Left cardiac atrium (tissue), 4 donors: ENCODE measurements at regions not wholly inside any gene's neighbourhood (a gene's known extent, or its start where the extent isn't known, plus 50 kb on each side); places are given as distances from the start of the nearest gene placed in this dataset.
"Not testable (repeated sequence)": the region's sequence is repeated elsewhere in the genome, so short reads cannot be mapped to it uniquely, and the experiment has no call there.

Experiments used
- ATAC-seq, 2 donors: fragments of 200-7000 bp; cut with Tn5 transposase; one replicate each; pipeline ENCODE4 v1.9.1; 2020; ENCODE audit warnings: mild to moderate bottlenecking in 2 of 2, moderate library complexity in 2 of 2
- DNase-seq: peaks from one replicate; pipeline ENCODE4 v3.0.0-alpha.2; 2020
- intact Hi-C, 2 donors: fragments of 100-400 bp; cut with DNase I; formaldehyde crosslinking; loops; one replicate each; pipeline versions ENCODE4 v1.14.1 to v1.15.1; 2022 to 2023
- donor health status: DM: no; HTN: yes; CAD: no.
- donor health status: DM: no; HTN: yes; CAD: no; lungs with severe emphysema.
- donor health status: DM: yes; HTN: yes; CAD: no.
- donor health status: Dilated cardiomyopathy.

GRCh38 chr2:240369801-240370585, 65.5 kb upstream of the GPC1 start:
- ATAC-seq (peak; percentile 85 to 86), DNase-seq (peak; percentile 81)
- intact Hi-C loops, result loop anchor here in 1 of 2 donors (5.0 kb wide), 1 partner anchor 118 kb away; no protein-coding TSS in a partner anchor

- DNase-seq, result no peak
- intact Hi-C loops, result loop anchor here in 1 of 2 donors (5.0 kb wide), 1 partner anchor 119 kb away; no protein-coding TSS in a partner anchor
Observed at GRCh38 chr2:240371129-240372000, 64.1 kb upstream of the GPC1 start.

DNA sequence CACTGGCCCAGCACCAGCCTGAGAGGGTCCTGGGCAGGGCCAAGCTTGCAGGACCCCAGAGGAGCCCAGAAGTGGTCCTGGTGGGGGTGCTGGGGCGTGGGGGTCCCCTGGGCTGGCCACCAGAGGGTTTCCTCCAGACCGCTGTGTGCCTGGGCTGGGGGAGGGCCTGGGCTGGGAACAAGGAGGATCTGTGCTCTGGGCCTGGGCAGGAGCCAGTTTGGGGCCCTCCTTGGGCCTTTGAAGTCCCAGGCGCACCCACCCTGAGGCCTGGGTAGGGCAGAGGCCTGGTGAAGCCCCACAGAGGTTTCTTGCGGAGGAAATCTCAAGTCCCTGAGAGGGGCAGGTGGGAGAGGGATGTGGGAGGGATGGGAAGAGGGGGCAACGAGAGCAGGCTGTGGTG, 63.4 kb upstream of the GPC1 start:
- DNase-seq (no peak), ATAC-seq (no peak)
- intact Hi-C loops, result loop anchor here in 1 of 2 donors (5.0 kb wide), 1 partner anchor 120 kb away; no protein-coding TSS in a partner anchor

More at GRCh38 chr2:240371129-240372000, 64.1 kb upstream of the GPC1 start:
- no peak for ATAC-seq

DNA sequence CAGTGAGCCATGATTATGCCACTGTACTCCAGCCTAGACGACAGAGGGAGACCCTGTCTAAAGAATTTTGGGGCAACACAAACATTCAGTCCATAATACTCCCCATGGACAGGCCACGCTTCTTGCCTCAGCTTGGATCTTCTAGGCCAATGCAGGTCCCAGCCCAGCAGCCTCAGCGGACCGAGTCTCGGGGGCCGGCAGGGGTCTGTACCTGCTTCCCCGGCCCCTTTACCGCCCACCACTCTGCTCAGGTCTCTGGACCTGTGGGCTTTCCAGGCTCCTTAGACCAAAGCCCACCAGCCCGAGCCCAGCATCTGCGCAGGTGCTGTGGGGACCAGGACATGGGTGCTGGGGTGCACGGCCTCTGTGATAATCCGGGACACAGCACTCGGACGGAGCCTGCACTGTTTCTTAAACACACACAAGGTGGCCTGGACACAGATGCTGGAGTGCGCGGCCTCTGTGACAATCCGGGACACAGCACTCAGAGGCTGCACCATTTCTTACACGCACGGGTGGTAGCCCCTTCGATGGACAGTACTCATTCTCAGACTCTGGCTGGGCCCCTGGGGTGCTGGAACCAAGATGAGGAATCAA, 62.1 kb upstream of the GPC1 start:
- intact Hi-C loops, result loop anchor here in 1 of 2 donors (5.0 kb wide), 1 partner anchor 121 kb away; no protein-coding TSS in a partner anchor
- ATAC-seq (no peak), DNase-seq (no peak)

DNA sequence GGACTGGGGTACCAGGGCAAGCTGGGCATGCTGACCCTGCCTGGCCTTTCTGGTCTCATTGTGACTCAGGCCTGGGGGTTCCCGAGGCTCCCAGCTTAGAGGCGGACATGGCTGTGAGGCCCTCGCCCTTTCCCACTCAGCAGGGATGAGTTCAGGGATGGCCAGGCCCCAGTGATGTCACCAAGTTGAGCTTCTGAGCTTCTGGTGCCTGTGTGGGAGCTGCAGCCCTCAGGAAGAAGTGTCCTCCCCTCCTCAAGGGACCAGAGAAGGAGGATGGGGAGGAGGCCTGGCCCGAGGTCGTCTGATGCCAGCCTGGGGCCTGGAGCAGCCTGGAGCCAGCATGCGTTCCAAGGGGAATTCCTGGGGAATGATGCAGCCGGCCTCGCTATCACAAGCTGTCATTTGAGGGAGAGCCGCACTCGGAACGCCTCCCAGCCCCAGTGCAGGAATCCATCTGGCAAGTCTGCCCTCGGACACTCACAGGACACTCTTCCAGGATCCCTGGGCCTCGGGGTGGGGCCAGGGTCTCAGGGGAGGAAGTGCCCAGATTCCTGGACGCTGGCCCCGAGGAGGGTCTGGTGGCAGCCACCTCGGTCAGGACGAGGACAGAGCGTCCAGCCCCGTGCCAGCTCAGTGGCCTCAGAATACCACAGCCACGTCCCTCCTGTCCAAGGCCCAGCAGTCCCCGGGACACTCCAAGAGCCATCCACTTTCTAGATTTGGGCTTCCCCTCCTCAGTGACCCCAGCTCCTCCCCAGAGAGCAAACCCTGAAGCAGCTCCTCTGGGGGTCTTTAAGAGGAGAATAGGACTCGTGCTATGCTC, 61.2 kb upstream of the GPC1 start:
- intact Hi-C loops, result loop anchor here in 1 of 2 donors (5.0 kb wide), 1 partner anchor 122 kb away; no protein-coding TSS in a partner anchor
- ATAC-seq (peak; percentile 67 to 82), DNase-seq (peak; percentile 80)

DNA sequence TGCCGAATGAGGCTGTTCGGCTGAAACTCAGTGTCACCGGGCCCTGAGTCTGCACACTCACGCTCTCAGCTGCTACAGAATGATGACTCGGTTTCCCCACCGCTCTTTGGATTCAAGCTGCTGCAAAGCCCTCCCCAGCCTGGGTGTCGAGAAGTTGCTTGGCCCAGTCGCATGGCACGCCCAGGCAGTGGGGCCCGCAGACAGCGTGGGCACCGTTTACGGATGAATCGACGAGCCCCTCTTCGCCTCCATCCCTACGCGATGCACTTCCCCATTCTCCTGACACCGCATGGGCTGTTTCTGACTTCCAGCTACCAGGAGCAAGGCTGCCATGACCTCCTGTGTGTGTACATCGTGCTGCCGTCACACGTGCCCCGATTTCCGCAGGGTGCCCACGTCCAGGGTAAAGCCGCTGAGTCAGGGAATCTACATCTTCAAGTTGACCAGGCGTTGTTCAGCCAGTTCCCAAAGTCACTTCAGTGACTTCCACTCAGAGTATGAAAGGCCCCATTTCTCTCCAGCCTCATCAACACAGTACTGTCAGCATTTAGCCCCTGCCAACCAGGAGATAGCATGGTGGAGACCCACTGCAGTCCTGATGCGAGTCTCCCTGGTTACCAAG, 60.3 kb upstream of the GPC1 start:
- no peak for ATAC-seq
- DNase-seq, result no peak
- intact Hi-C loops, result no loop called here

- ATAC-seq (no peak), DNase-seq (no peak)
- intact Hi-C loops, result no loop called here
Observed at GRCh38 chr2:240376739-240377138, 58.7 kb upstream of the GPC1 start.

GRCh38 chr2:240377366-240377765, 58.1 kb upstream of the GPC1 start:
- intact Hi-C loops, result no loop called here
- ATAC-seq, result no peak
- no peak for DNase-seq

GRCh38 chr2:240379089-240379636, 56.3 kb upstream of the GPC1 start:
- intact Hi-C loops, result no loop called here

DNA sequence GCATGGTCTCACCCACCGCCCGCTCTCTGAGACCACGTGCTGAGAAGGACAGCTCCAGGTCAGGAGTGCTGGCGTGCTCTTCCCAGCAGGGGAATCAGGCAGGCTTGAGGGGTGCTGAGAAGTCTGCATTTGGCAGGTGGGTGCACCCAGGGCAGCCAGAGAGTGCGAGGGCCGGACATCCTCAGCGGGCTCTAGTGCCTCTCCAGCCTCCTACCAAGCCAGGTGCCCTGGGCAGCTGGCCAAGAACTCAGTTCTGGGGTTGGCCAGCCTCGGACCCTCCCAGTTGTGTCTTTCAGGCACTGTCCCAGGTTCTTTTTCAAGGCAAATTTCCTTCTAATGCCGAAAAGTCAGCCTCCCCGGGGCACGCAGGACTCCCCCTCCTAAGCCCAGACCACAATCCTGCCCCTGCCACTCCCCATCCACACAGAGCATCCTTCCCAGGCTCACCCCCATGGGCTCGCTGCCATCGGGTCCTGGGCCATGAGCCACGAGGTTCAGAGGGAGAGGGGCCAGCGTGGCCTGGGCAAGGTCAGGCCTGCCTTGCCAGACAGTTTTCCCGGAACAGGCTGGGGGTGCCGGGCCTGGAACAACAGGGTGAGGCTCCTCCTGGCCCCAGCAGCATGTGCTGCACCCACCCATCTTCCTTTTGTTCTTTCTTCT, 52.2 kb upstream of the GPC1 start:
- DNase-seq (peak; percentile 20), ATAC-seq (no peak)
- intact Hi-C loops, result loop anchor here in 1 of 2 donors (10.0 kb wide), 1 partner anchor 52 kb away; the partner anchor contains the start of gene GPC1

More at GRCh38 chr2:240379089-240379636, 56.3 kb upstream of the GPC1 start:
- DNase-seq (no peak), ATAC-seq (no peak)

- intact Hi-C loops, result loop anchor here in 1 of 2 donors (10.0 kb wide), 1 partner anchor 51 kb away; the partner anchor contains the start of gene GPC1
- ATAC-seq (no peak), DNase-seq (peak; percentile 16)
Observed at GRCh38 chr2:240383871-240384700, 51.4 kb upstream of the GPC1 start.

GRCh38 chr2:240384711-240385450, 50.6 kb upstream of the GPC1 start:
- intact Hi-C loops, result loop anchor here in 1 of 2 donors (10.0 kb wide), 1 partner anchor 50 kb away; the partner anchor contains the start of gene GPC1
- ATAC-seq, result no peak

DNA sequence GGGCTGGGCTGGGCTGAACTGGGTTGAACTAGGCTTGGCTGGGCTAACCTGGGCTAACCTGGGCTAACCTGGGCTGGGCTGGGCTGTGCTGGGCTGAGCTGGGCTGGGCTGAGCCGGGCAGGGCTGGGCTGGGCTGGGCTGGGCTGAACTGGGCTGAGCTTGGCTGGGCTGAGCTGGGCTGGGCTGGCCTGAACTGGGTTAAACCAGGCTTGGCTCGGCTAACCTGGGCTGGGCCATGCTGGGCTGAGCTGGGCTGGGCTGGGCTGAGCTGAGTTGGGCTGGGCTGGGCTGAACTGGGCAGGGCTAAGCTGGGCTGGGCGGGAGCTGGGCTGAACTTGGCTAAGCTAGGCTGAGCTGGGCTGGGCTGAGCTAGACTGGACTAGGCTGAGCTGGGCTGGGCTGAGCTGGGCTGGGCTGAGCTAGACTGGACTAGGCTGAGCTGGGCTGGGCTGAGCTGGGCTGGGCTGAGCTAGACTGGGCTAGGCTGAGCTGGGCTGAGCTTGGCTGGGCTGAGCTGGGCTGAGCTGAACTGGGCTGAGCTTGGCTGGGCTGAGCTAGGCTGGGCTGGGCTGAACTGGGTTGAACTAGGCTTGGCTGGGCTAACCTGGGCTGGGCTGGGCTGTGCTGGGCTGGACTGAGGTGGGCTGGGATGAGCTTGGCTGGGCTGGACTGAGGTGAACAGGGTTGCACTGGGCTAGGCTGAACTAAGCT, 49.9 kb upstream of the GPC1 start:
- not testable (repeated sequence) for ATAC-seq
- DNase-seq, result peak; percentile 21
- intact Hi-C loops, result loop anchor here in 1 of 2 donors (10.0 kb wide), 1 partner anchor 49 kb away; the partner anchor contains the start of gene GPC1

More at GRCh38 chr2:240384711-240385450, 50.6 kb upstream of the GPC1 start:
- peak; percentile 7 for DNase-seq
